ENCODE measurements at regions not wholly inside any gene's neighbourhood (a gene's known extent, or its start where the extent isn't known, plus 50 kb on each side); places are given as distances from the start of the nearest gene placed in this dataset.

- no peaks in the 10 kb centered on the region for H3K79me2 ChIP-seq (ENCODE audit: insufficient read depth, low read length)
- H3K9me3 ChIP-seq (ENCODE audit: insufficient read depth, low read length), result no peaks in the 10 kb centered on the region
- H3K4me3 ChIP-seq (ENCODE audit: insufficient read depth, low read length, poor library complexity, severe bottlenecking), result no peak overlapping the region
- no peaks in the 10 kb centered on the region for H3K27me3 ChIP-seq (ENCODE audit: low read length)
- no peak overlapping the region for H3K9ac ChIP-seq (ENCODE audit: low read length)
- no peak overlapping the region for H3K27ac ChIP-seq (ENCODE audit: low read depth, low read length)
- H4K20me1 ChIP-seq (ENCODE audit: low read depth, low read length), result no peaks in the 10 kb centered on the region
- TF ChIP-seq, protein P1, sequence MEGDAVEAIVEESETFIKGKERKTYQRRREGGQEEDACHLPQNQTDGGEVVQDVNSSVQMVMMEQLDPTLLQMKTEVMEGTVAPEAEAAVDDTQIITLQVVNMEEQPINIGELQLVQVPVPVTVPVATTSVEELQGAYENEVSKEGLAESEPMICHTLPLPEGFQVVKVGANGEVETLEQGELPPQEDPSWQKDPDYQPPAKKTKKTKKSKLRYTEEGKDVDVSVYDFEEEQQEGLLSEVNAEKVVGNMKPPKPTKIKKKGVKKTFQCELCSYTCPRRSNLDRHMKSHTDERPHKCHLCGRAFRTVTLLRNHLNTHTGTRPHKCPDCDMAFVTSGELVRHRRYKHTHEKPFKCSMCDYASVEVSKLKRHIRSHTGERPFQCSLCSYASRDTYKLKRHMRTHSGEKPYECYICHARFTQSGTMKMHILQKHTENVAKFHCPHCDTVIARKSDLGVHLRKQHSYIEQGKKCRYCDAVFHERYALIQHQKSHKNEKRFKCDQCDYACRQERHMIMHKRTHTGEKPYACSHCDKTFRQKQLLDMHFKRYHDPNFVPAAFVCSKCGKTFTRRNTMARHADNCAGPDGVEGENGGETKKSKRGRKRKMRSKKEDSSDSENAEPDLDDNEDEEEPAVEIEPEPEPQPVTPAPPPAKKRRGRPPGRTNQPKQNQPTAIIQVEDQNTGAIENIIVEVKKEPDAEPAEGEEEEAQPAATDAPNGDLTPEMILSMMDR (IDR thresholded peaks at IDR 0.05; ENCODE audit: insufficient read depth, low read length, poor library complexity, severe bottlenecking), result no peak
- TF ChIP-seq EZH2phosphoT487 (conservative IDR thresholded peaks at IDR 0.05; ENCODE audit: low read length), result no peak
- H3K36me3 ChIP-seq (ENCODE audit: low read length), result no peaks in the 10 kb centered on the region
- no peaks in the 10 kb centered on the region for H3F3A ChIP-seq (ENCODE audit: insufficient read depth)
- no peak overlapping the region for H3K4me2 ChIP-seq (ENCODE audit: low read depth, low read length, poor library complexity, severe bottlenecking)
- H3K9me2 ChIP-seq (replicated peaks; ENCODE audit: insufficient read depth, low read length), result no peaks in the 10 kb centered on the region
- H2AFZ ChIP-seq (ENCODE audit: low read depth, low read length, severe bottlenecking), result no peak overlapping the region
These were observed 73.0 kb upstream of the PRSS3 start for GRCh38 chr9:33722359-33722675.

GRCh38 chr9:33728613-33729012 lies 66.7 kb upstream of the PRSS3 start:
- Histone ChIP-seq H3K4me2 (ENCODE audit: low read depth, low read length, poor library complexity, severe bottlenecking) (no peak overlapping the region), H4K20me1 (ENCODE audit: low read depth, low read length) (no peaks in the 10 kb centered on the region), H3F3A (ENCODE audit: insufficient read depth) (no peaks in the 10 kb centered on the region), H3K27ac (ENCODE audit: low read depth, low read length) (no peak overlapping the region), H3K36me3 (ENCODE audit: low read length) (no peaks in the 10 kb centered on the region), H3K9me2 (replicated peaks; ENCODE audit: insufficient read depth, low read length) (no peaks in the 10 kb centered on the region), H3K9me3 (ENCODE audit: insufficient read depth, low read length) (no peaks in the 10 kb centered on the region), H3K9ac (ENCODE audit: low read length) (no peak overlapping the region), H3K27me3 (ENCODE audit: low read length) (no peaks in the 10 kb centered on the region), H2AFZ (ENCODE audit: low read depth, low read length, severe bottlenecking) (no peak overlapping the region), H3K4me3 (ENCODE audit: insufficient read depth, low read length, poor library complexity, severe bottlenecking) (no peak overlapping the region), H3K79me2 (ENCODE audit: insufficient read depth, low read length) (no peaks in the 10 kb centered on the region)
- TF ChIP-seq, protein P1 (IDR thresholded peaks at IDR 0.05; ENCODE audit: insufficient read depth, low read length, poor library complexity, severe bottlenecking), result no peak
- no peak for TF ChIP-seq EZH2phosphoT487 (conservative IDR thresholded peaks at IDR 0.05; ENCODE audit: low read length)

DNA sequence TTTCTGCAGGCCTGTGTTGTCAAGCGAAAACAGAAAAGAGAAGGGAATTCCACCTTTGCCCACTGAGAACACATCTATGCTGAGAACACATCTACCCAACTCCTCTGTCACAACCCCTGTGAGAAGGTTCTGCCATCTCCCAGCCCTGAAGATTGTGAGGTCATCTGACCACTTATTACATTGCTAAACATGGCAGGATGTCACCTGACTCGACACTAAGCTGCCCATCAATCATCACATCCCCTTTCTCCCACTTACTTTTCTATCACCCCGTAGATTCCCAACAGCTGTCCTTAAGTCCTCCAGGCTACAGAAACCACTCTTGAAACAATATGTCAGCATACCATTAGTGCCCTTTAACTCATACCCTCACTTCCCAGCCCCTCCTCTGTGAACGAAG lies 64.2 kb upstream of the PRSS3 start:
- Histone ChIP-seq H3K27me3 (ENCODE audit: low read length) (no peaks in the 10 kb centered on the region), H3K4me2 (ENCODE audit: low read depth, low read length, poor library complexity, severe bottlenecking) (no peak overlapping the region)

More for the DNA sequence above, 64.2 kb upstream of the PRSS3 start:
- no peaks in the 10 kb centered on the region for H3K79me2 ChIP-seq (ENCODE audit: insufficient read depth, low read length)
- H3K27ac ChIP-seq (ENCODE audit: low read depth, low read length), result no peak overlapping the region
- no peak overlapping the region for H3K9ac ChIP-seq (ENCODE audit: low read length)
- no peaks in the 10 kb centered on the region for H3F3A ChIP-seq (ENCODE audit: insufficient read depth)
- no peaks in the 10 kb centered on the region for H3K36me3 ChIP-seq (ENCODE audit: low read length)
- no peaks in the 10 kb centered on the region for H3K9me2 ChIP-seq (replicated peaks; ENCODE audit: insufficient read depth, low read length)
- H4K20me1 ChIP-seq (ENCODE audit: low read depth, low read length), result no peaks in the 10 kb centered on the region
- H3K4me3 ChIP-seq (ENCODE audit: insufficient read depth, low read length, poor library complexity, severe bottlenecking), result no peak overlapping the region
- no peak overlapping the region for H2AFZ ChIP-seq (ENCODE audit: low read depth, low read length, severe bottlenecking)
- TF ChIP-seq, protein P1 (IDR thresholded peaks at IDR 0.05; ENCODE audit: insufficient read depth, low read length, poor library complexity, severe bottlenecking), result no peak
- TF ChIP-seq EZH2phosphoT487 (conservative IDR thresholded peaks at IDR 0.05; ENCODE audit: low read length), result no peak
- H3K9me3 ChIP-seq (ENCODE audit: insufficient read depth, low read length), result no peaks in the 10 kb centered on the region
